Bronchial epithelial cell (primary cell): ENCODE measurements at regions not wholly inside any gene's neighbourhood (a gene's known extent, or its start where the extent isn't known, plus 50 kb on each side); places are given as distances from the start of the nearest gene placed in this dataset.

Experiments
- DNase-seq: peaks from one replicate; pipeline ENCODE4 v3.0.0-alpha.2; 2010; ENCODE audit warnings: low read depth
- FAIRE-seq: peaks from 2 replicates; lab custom pipeline; 2011; peaks lifted over from hg19 to GRCh38; lab: Jason Lieb, UNC
- H3K27me3 ChIP-seq: 2 replicates; pipeline ENCODE4 v1.5.1; 2011; ENCODE audit warnings: low read length; ENCODE audit not compliant: control insufficient read depth, insufficient read depth
- H3K36me3 ChIP-seq: 2 replicates; pipeline ENCODE4 v1.5.1; 2011; ENCODE audit warnings: low read length; ENCODE audit not compliant: control insufficient read depth, insufficient read depth
- H3K4me3 ChIP-seq: 2 replicates; pipeline ENCODE4 v1.5.1; 2011; ENCODE audit warnings: mild to moderate bottlenecking, low read depth, low read length, control low read depth
- TF ChIP-seq, protein P1 (sequence below): IDR thresholded peaks from 2 replicates; pipeline ENCODE4 v1.5.1; 2011; ENCODE audit warnings: mild to moderate bottlenecking, moderate library complexity, low read length, control low read depth, inconsistent platforms; ENCODE audit not compliant: insufficient read depth, severe bottlenecking

DNA sequence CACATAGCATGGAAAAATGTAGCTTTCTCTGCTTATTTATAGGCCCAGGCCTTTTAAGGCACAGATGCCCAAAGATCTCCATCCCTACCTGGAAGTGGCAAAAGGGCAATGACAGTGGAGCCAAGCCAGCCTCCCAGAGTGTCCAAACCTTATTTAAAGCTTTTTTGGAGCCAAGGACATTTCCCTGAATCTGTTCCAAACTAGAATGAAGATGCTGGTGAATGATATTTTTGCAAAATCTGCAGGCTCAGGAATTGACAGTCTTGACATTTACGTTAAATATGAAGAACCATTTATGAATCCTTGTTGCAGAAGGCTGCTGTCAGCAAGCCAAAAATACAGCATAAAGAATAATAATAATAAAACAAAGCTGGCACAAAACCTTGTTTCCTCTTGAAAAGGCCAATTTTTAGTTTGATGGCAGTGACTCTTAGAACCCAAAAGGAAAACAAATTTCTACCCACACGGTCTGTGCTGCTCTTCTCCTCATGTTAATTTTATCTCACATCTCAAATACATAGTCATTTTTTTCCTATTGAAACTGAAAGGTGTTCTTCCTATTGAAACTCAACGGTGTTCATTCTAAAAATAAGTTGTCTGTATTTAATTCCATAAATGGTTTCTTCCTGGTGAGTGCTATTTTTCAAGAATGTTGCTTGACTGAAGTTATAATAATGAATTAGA, 206.3 kb upstream of the TBL1X start:
- no peak for FAIRE-seq
- H3K27me3 ChIP-seq = no peaks in the 10 kb centered on the region
- no peaks in the 10 kb centered on the region for H3K36me3 ChIP-seq

DNA sequence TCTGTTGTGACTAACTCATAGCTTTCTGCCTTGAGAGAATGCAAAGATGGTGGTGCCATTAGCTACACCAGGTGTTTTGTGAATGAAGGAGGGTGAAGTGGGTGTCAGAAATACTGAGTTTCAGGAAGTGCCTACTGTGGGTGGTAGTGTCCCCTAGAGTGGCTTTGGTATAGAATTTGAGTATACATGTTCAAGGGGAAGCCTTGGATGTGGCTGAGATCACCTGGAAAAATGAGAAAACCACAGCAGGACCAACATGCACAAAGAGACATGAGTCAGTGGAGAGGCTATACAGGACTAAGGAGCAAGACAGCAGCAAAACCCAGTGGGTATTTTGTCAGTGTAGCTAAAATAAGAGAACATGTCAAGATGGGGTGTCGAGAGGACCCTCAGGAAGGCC, 204.3 kb upstream of the TBL1X start:
- TF ChIP-seq, protein P1, sequence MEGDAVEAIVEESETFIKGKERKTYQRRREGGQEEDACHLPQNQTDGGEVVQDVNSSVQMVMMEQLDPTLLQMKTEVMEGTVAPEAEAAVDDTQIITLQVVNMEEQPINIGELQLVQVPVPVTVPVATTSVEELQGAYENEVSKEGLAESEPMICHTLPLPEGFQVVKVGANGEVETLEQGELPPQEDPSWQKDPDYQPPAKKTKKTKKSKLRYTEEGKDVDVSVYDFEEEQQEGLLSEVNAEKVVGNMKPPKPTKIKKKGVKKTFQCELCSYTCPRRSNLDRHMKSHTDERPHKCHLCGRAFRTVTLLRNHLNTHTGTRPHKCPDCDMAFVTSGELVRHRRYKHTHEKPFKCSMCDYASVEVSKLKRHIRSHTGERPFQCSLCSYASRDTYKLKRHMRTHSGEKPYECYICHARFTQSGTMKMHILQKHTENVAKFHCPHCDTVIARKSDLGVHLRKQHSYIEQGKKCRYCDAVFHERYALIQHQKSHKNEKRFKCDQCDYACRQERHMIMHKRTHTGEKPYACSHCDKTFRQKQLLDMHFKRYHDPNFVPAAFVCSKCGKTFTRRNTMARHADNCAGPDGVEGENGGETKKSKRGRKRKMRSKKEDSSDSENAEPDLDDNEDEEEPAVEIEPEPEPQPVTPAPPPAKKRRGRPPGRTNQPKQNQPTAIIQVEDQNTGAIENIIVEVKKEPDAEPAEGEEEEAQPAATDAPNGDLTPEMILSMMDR = no peak
- FAIRE-seq (no peak), DNase-seq (no peak)
- Histone ChIP-seq H3K36me3 (no peaks in the 10 kb centered on the region), H3K4me3 (no peak overlapping the region), H3K27me3 (no peaks in the 10 kb centered on the region)

More for the DNA sequence above, 206.3 kb upstream of the TBL1X start:
- H3K4me3 ChIP-seq = no peak overlapping the region
- DNase-seq = no peak
- TF ChIP-seq, protein P1 = no peak

DNA sequence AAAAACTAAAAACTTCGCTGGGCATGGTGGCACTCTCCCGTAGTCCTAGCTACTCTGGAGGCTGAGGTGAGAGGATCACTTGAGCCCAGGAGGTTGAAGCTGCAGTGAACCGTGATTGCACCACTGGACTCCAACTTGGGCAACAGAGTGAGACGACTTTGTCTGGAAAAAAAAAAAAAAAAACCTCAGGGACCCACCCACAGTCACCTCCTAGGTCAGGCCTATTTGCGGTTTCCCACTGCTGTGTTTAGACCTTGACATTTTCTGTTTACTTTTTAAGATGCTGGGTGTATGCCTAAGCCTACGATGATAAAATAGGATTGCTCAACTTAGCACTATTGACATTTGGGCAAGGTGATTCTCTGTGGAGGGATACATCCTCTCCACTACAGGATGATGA, 197.4 kb upstream of the TBL1X start:
- TF ChIP-seq, protein P1 = no peak
- no peak for FAIRE-seq
- Histone ChIP-seq H3K4me3 (no peak overlapping the region), H3K36me3 (no peaks in the 10 kb centered on the region), H3K27me3 (no peaks in the 10 kb centered on the region)
- DNase-seq = no peak

DNA sequence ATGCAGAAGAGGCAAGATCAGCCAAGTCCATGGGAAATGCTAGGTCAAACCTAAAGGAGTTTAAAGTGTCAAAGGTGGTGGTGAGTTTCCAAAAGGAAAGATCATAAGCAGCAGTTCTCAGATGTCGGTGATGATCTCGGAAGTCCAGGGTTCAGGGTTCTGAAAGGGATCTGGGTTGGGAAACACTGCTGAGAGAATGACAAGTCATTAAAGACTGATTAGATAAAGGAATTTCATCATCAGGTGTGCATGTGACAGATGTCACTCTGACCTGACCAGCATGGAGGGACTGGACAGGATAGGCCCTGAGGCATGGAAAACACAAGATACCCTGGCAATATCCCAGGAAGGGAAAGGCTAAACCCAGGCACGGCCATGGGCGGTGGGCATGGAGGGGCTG, 195.7 kb upstream of the TBL1X start:
- TF ChIP-seq, protein P1 = no peak
- no peaks in the 10 kb centered on the region for H3K36me3 ChIP-seq
- no peak overlapping the region for H3K4me3 ChIP-seq
- H3K27me3 ChIP-seq = no peaks in the 10 kb centered on the region
- FAIRE-seq = no peak
- no peak for DNase-seq

DNA sequence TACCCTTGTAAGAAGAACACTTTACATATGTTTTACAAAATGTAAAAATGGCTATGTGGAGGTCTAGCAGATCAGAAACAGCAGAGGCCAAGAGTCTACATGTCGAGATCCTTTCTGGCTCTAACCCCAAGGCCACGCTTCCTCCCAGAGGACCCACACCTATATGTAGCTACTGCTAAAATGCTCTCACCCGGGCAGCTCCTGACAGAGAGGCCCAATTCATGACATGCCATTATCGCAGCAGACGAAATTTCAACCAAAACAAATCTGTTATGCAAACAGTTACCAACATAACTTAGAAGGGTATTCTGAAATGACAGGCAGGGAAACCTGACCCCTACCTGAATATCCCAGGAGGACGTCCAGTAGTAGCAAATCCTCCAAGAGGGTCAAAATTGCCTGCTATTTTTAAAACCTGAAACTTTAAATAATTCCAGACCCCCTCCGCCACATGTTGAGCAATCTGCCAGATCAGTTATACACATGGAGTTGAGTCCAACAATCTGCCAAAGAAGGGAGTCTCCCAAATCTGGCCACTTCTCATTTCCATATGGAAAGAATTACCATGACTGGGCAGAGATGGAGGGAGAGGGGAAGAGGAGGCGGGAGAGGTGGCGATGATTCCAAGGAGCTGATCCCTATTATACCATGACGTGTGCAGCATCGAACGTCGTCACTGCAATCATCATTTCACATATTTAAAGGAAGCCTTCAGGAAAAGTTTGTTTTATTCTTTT, 192.9 kb upstream of the TBL1X start:
- DNase-seq (no peak), FAIRE-seq (no peak)
- TF ChIP-seq, protein P1 = no peak

More for the DNA sequence above, 192.9 kb upstream of the TBL1X start:
- no peaks in the 10 kb centered on the region for H3K36me3 ChIP-seq
- no peak overlapping the region for H3K4me3 ChIP-seq
- H3K27me3 ChIP-seq = no peaks in the 10 kb centered on the region
